Activated naive CD4-positive, alpha-beta T cell treated with anti-CD3 and anti-CD28 coated beads, Interleukin-2, amount 10 ng/mL, durations not matched to agents 7 days and 5 days (primary cell): ENCODE measurements at regions not wholly inside any gene's neighbourhood (a gene's known extent, or its start where the extent isn't known, plus 50 kb on each side); places are given as distances from the start of the nearest gene placed in this dataset.
"Not testable (repeated sequence)": the region's sequence is repeated elsewhere in the genome, so short reads cannot be mapped to it uniquely, and the experiment has no call there.

Source experiments
- CTCF ChIA-PET: fragments of 350-600 bp; sonication (Branson Sonifier 250); formaldehyde crosslinking; loops from one replicate; lab custom pipeline; 2021; ENCODE audit warnings: antibody characterized with exemption; lab: Charles Lee
- DNase-seq: peaks from one replicate; pipeline ENCODE4 v3.0.0-alpha.2; 2020
- H3K27ac Mint-ChIP-seq: one replicate; pipeline ENCODE4 v1.8.0; 2021; ENCODE audit warnings: mild to moderate bottlenecking, moderate library complexity, mixed read lengths
- H3K27me3 Mint-ChIP-seq: one replicate; pipeline ENCODE4 v1.8.0; 2021; ENCODE audit warnings: mild to moderate bottlenecking, mixed read lengths
- H3K36me3 Mint-ChIP-seq: one replicate; pipeline ENCODE4 v1.8.0; 2021; ENCODE audit warnings: mixed read lengths
- H3K4me1 Mint-ChIP-seq: one replicate; pipeline ENCODE4 v1.8.0; 2021; ENCODE audit warnings: mixed read lengths
- H3K4me3 Mint-ChIP-seq: one replicate; pipeline ENCODE4 v1.8.0; 2021; ENCODE audit warnings: mild to moderate bottlenecking, moderate library complexity, mixed read lengths
- H3K9me3 Mint-ChIP-seq: one replicate; pipeline ENCODE4 v1.8.0; 2021; ENCODE audit warnings: mixed read lengths

DNA sequence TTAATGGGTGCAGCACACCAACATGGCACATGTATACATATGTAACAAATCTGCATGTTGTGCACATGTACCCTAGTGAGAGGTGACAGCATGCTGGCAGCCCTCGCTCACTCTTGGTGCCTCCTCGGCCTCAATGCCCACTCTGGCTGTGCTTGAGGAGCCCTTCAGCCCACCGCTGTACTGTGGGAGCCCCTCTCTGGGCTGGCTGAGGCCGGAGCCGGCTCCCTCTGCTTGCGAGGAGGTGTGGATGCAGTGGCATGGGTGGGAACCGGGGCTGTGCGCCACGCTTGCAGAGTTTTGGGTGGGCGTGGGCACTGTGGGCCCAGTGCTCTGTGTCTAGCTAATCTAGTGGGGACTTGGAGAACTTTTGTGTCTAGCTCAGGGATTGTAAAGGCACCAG lies 315.9 kb upstream of the MAN1A1 start:
- H3K4me1 Mint-ChIP-seq, H3K27me3 Mint-ChIP-seq, H3K9me3 Mint-ChIP-seq, CTCF ChIA-PET, H3K36me3 Mint-ChIP-seq, H3K27ac Mint-ChIP-seq, H3K4me3 Mint-ChIP-seq, DNase-seq: not testable (repeated sequence)

DNA sequence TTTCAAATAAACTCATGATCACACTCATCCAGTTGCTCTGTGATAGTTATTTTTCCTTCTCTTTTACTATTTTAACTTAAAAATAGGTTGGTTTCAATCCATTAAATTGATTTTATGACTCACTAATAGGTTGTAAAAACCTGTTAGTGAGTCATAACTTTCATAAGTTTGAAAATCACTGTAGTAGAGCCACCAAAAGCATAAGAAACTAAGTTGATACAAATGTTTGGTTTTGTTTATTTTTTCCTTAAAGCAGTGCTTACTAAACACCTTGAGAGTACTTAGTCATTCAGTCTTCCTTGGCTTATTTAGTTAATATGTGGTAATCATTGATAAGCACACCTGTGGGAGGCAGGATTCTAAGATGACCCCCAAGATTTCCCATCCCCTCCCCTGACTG lies 312.1 kb upstream of the MAN1A1 start:
- CTCF ChIA-PET = interaction anchor here (0.6 kb wide), 1 partner anchor 505 kb away, joined by 3 read pairs; no protein-coding TSS in a partner anchor
- DNase-seq = no peak
- H3K4me3 Mint-ChIP-seq = no peak overlapping the region
- H3K36me3 Mint-ChIP-seq = no peaks in the 10 kb centered on the region
- no peak overlapping the region for H3K27ac Mint-ChIP-seq
- H3K27me3 Mint-ChIP-seq = no peaks in the 10 kb centered on the region
- H3K9me3 Mint-ChIP-seq = no peaks in the 10 kb centered on the region
- H3K4me1 Mint-ChIP-seq = no peaks in the 10 kb centered on the region

DNA sequence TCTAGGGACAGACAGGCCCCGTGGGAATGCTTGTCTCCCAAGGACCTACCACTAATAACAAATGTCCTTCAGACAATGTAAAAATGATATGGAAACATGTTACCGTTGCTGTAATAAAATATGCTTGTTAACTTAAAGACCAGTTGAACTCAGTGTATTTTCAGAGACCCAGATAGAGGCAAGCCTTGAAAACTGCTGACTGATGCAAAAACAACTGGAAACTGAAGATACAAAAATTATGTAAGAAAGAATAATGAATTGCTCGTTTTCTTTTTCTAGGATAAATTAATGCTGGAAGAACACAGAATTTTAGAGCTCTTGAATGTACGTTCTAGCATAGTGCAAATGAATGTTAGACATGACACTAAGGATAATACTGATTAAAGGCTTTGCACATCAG lies 311.5 kb upstream of the MAN1A1 start:
- Mint-ChIP-seq H3K27ac (no peak overlapping the region), H3K4me3 (no peak overlapping the region), H3K9me3 (no peaks in the 10 kb centered on the region), H3K4me1 (no peaks in the 10 kb centered on the region), H3K27me3 (no peaks in the 10 kb centered on the region), H3K36me3 (no peaks in the 10 kb centered on the region)
- CTCF ChIA-PET = interaction anchor here (0.6 kb wide), 1 partner anchor 505 kb away, joined by 3 read pairs; no protein-coding TSS in a partner anchor
- DNase-seq = no peak

DNA sequence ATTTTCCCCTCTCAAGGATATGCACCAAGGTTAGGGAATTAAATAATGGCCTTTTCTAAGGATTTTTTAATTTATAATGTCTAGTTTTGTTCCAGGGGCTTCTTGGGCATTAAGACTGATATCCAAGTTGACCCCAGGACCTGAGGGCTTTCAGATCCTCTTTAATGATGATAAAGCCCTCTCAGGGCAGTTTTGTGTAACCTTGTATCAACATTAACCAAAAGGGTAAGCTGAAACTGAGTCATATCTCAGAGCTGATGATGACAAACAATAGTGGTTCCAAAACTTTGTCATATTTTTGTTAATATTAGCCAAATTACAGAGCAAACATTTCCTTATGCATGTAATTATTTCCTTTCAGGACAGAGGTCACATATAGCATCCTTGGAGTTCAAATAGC lies 309.4 kb upstream of the MAN1A1 start:
- no peaks in the 10 kb centered on the region for H3K27me3 Mint-ChIP-seq
- CTCF ChIA-PET = no interaction called here
- DNase-seq = no peak
- H3K9me3 Mint-ChIP-seq = no peaks in the 10 kb centered on the region
- no peaks in the 10 kb centered on the region for H3K4me1 Mint-ChIP-seq
- H3K4me3 Mint-ChIP-seq = no peak overlapping the region
- no peaks in the 10 kb centered on the region for H3K36me3 Mint-ChIP-seq
- no peak overlapping the region for H3K27ac Mint-ChIP-seq

DNA sequence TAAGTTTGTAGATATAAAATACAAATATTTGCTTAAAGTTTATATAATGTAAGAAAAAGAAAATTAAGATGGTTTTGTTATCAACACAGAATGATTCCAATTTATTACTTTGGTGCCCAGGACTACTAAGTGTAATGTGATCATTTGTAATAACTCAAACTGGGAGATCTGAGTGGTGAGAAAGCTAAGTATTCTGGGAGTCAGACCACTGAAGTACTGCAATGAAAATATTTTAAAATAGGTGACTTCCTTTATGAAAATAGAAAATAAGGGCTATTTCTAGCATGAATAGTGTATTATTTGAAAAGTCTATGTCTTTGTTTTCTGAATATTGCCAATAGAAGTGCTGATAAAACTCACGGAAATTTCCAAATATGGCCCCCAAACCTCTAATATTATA lies 305.6 kb upstream of the MAN1A1 start:
- H3K27ac Mint-ChIP-seq = no peak overlapping the region
- no peaks in the 10 kb centered on the region for H3K9me3 Mint-ChIP-seq
- H3K4me1 Mint-ChIP-seq = no peaks in the 10 kb centered on the region
- no peaks in the 10 kb centered on the region for H3K36me3 Mint-ChIP-seq
- CTCF ChIA-PET = no interaction called here
- H3K27me3 Mint-ChIP-seq = no peaks in the 10 kb centered on the region
- DNase-seq = no peak
- no peak overlapping the region for H3K4me3 Mint-ChIP-seq

DNA sequence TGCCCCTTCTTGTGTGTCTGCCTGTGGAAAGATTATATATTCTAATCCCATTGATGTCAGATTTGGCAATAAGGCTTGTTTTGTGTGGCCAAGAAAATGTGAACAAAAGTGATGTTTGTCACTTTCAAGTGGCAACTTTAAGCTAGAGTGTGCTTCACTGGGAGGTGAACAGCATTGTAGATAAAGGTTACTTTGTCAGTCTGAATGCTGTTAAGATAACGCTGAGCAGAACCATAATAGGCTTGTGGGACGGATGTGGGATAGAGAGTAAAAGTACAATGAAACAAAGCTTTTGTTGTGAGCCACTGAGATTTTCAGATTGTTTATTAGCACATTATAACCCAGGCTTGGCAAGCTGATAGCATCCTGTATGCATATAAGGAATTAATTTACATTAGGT lies 303.8 kb upstream of the MAN1A1 start:
- CTCF ChIA-PET = no interaction called here
- H3K9me3 Mint-ChIP-seq = no peaks in the 10 kb centered on the region
- H3K4me1 Mint-ChIP-seq = no peaks in the 10 kb centered on the region
- H3K27me3 Mint-ChIP-seq = no peaks in the 10 kb centered on the region
- H3K36me3 Mint-ChIP-seq = no peaks in the 10 kb centered on the region
- no peak for DNase-seq
- no peak overlapping the region for H3K27ac Mint-ChIP-seq
- H3K4me3 Mint-ChIP-seq = no peak overlapping the region

DNA sequence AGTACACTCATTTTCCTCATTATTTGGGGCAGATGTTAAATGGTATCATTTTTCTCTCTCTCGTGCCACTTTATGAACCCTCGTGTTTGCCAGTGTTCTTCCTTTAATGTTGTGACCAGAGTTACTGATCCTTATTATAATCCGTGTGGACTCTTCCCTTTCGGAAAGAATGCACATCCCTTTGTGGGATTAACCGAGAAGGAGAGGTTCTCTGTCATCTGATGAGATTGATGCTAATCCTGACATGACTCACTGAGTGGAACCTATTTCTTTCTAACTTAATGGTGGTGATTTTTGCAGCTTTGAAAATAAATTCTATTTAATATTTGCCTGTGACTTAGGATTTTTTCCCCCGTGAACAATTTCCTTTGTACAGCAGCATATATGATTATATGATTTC lies 300.0 kb upstream of the MAN1A1 start:
- H3K4me1 Mint-ChIP-seq = no peaks in the 10 kb centered on the region
- H3K27me3 Mint-ChIP-seq = peaks cover 3% of the 10 kb centered on the region
- H3K4me3 Mint-ChIP-seq = no peak overlapping the region
- no peaks in the 10 kb centered on the region for H3K36me3 Mint-ChIP-seq
- DNase-seq = no peak
- CTCF ChIA-PET = no interaction called here
- no peaks in the 10 kb centered on the region for H3K9me3 Mint-ChIP-seq
- no peak overlapping the region for H3K27ac Mint-ChIP-seq

DNA sequence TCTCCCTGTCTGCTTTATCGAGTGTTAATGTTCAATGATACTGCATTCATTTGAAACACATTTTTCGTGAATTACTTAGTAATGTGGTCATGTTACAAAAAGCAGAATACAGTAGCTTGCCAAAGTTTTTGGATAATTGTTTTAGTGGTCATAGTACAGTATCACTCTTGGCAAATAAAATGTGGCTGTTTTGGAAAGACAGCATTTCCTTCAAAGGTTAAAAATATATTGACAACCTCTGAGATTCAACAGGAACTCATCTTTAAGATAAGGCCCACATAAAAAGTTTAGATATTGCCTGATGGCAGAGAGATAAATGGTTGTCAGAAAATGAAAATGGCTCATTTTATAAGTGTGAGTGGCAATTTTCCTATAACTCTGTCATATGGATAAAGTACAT lies 297.7 kb upstream of the MAN1A1 start:
- H3K27me3 Mint-ChIP-seq = peaks cover 3% of the 10 kb centered on the region

DNA sequence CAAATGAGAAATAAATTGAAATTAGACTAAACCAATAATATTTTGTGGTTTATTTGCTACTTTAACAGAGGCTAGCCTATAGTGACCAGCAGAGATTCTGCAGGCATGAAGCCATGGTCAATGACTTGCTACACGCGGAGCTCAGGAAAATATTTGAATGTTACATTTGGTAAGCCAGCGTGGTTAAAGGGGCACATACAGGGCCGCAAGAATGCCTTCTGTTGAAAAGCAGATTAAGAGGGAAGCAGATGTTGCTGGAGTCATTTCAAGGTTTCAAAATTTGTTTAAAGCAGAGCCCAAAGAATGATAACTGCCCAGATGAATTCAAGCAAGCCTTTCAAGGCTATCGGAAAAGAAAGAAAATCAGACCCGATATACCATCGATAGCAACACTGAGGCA lies 294.3 kb upstream of the MAN1A1 start:
- Mint-ChIP-seq H3K4me1 (no peaks in the 10 kb centered on the region), H3K4me3 (no peak overlapping the region), H3K27me3 (peaks cover 3% of the 10 kb centered on the region), H3K9me3 (no peaks in the 10 kb centered on the region), H3K36me3 (no peaks in the 10 kb centered on the region), H3K27ac (no peak overlapping the region)
- no peak for DNase-seq
- CTCF ChIA-PET = no interaction called here

More for the DNA sequence above, 297.7 kb upstream of the MAN1A1 start:
- CTCF ChIA-PET = no interaction called here
- Mint-ChIP-seq H3K36me3 (no peaks in the 10 kb centered on the region), H3K27ac (no peak overlapping the region), H3K4me3 (no peak overlapping the region), H3K9me3 (no peaks in the 10 kb centered on the region), H3K4me1 (no peaks in the 10 kb centered on the region)
- no peak for DNase-seq

DNA sequence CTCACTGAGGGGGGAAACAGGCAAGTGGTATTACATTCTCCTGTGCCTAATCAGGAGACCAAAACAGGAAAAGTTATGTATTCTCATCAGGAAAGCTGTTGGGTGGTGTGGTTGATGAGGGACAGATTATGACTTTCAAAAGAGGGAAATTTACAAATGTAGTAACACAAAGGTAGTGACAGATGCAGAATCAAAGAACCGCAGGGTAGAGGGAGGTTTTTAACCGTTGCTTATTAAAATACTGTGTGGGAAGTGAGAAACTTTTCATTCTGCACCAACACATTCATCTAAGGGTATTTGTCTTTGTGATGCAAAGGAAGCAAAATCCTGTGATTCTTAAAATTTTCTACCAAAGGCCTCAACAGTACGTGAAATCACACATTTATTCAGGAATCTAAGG lies 288.2 kb upstream of the MAN1A1 start:
- Mint-ChIP-seq H3K4me1 (no peaks in the 10 kb centered on the region), H3K4me3 (no peak overlapping the region), H3K9me3 (no peaks in the 10 kb centered on the region), H3K36me3 (no peaks in the 10 kb centered on the region), H3K27me3 (no peaks in the 10 kb centered on the region), H3K27ac (no peak overlapping the region)
- no peak for DNase-seq
- CTCF ChIA-PET = no interaction called here

DNA sequence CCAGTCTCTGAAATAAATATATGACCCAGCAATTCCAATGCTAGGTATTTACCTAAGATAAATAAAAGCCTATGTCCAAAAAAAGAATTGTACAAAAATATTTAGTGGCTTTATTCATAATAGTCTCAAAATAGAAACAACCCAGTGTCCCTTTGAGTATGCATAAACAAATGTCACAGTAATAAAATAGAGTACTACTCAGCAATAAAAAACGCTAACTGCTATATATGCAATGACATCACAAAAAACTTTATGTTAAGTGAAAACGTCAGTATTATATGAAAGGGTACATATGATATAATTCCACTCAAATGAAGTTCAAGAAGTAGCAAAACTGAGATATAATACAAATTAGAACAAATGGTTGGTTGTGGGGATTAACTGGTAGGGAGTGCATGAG lies 286.5 kb upstream of the MAN1A1 start:
- Mint-ChIP-seq H3K4me3 (no peak overlapping the region), H3K27ac (no peak overlapping the region), H3K4me1 (no peaks in the 10 kb centered on the region), H3K27me3 (no peaks in the 10 kb centered on the region), H3K36me3 (no peaks in the 10 kb centered on the region), H3K9me3 (no peaks in the 10 kb centered on the region)
- CTCF ChIA-PET = no interaction called here
- no peak for DNase-seq

DNA sequence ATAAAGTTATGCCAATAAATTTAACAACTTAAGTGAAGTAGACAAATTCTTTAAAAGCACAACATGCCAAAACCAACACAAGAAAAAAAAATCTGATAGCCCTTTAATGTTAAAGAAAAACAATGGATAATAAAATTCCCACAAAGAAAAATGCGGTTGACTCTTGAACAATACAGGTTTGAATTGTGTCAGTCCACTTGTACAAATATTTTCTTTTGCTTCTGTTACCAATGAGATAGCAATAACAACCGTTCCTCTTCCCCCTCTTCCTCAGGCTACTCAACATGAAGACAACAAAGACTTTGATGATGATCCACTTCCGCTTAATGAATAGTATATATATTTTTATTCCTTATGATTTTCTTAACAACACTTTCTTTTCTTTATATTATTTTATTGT lies 283.9 kb upstream of the MAN1A1 start:
- no peak overlapping the region for H3K27ac Mint-ChIP-seq
- no peak for DNase-seq
- H3K4me3 Mint-ChIP-seq = no peak overlapping the region
- no peaks in the 10 kb centered on the region for H3K36me3 Mint-ChIP-seq
- H3K9me3 Mint-ChIP-seq = no peaks in the 10 kb centered on the region
- CTCF ChIA-PET = no interaction called here
- H3K4me1 Mint-ChIP-seq = no peaks in the 10 kb centered on the region
- no peaks in the 10 kb centered on the region for H3K27me3 Mint-ChIP-seq

DNA sequence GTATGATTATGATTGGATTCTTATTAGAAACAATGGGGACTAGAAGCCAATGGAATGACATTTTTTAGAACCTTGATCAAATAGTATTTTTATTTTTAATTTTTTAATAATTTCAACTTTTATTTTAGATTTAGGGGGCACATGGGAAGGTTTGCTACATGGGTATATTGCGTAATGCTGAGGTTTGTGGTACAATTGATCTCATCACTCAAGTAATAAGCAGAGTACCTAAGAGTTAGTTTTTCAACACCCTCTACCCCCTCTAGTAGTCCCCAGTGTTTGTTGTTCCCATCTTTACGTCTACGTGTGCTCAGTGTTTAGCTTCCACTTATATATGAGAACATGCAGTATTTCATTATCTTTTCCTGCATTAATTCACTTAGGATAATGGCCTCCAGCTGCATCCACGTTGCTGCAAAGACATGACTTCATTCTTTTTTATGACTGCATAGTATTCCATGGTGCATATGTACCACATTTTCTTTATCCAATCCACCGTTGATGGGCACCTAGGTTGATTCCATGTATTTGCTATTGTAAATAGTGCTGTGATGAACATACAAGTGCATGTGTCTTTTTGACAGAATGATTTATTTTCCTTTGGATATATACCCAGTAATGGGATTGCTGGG lies 281.1 kb upstream of the MAN1A1 start:
- CTCF ChIA-PET = no interaction called here

DNA sequence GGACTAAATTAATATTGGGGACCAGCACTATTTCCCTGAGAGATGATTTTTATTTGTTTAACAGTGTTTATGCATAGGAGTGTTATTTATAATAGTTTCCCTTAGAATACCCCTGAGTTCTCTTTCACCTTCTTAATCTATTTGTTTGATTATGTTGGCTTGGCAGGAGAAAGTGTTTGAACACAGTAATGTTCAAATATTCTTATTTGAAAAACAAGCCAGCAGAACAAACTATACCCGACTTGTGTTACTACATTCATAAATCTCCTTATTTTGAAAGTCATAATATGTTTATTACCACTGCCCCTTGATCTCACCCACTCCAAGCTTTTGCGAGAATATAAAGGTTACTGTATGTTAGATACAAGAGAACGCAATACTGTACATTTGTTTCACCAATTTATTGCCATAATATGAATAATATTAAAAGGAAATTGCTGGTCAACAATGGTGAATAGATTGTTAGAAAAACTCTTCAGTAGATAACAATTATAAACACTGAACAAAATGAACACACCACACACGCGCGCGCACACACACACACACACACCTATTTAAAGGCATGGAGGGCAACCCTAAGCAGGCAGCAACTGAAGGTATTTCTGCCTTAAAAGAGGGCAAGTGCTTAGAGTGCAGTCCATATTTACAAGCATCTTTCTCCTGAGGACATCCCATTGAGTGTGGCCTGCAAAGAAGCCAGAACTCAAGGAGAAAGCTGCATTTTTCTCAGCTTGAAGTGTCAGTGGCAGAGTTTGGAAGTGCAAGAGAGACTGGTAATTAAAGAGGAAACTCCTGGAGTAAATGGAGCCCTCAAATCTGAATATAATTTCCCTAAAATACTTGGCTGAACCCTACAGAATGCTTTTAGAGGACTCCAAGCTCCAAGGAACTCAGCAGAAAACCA lies 279.4 kb upstream of the MAN1A1 start:
- Mint-ChIP-seq H3K27me3 (no peaks in the 10 kb centered on the region), H3K4me1 (no peaks in the 10 kb centered on the region), H3K27ac (no peak overlapping the region), H3K36me3 (no peaks in the 10 kb centered on the region), H3K9me3 (no peaks in the 10 kb centered on the region), H3K4me3 (no peak overlapping the region)
- DNase-seq = no peak
- CTCF ChIA-PET = no interaction called here

More for the DNA sequence above, 281.1 kb upstream of the MAN1A1 start:
- Mint-ChIP-seq H3K9me3 (no peaks in the 10 kb centered on the region), H3K36me3 (no peaks in the 10 kb centered on the region), H3K27me3 (no peaks in the 10 kb centered on the region), H3K4me1 (no peaks in the 10 kb centered on the region), H3K27ac (no peak overlapping the region), H3K4me3 (no peak overlapping the region)
- no peak for DNase-seq
